Loucy (cell line): ENCODE measurements at regions not wholly inside any gene's neighbourhood (a gene's known extent, or its start where the extent isn't known, plus 50 kb on each side); places are given as distances from the start of the nearest gene placed in this dataset.

Experiments
- H2AFZ ChIP-seq: fragments of 200-600 bp; sonication (generic); 2 replicates; pipeline ENCODE4 v1.6.0; 2016; ENCODE audit warnings: antibody characterized with exemption, mild to moderate bottlenecking, low read length, moderate library complexity
- H3F3A ChIP-seq: fragments of 200-600 bp; 2 replicates; pipeline ENCODE4 v1.6.0; 2016; ENCODE audit warnings: antibody characterized with exemption, low read depth, mild to moderate bottlenecking
- H3K27me3 ChIP-seq: fragments of 200-600 bp; sonication (generic); 2 replicates; pipeline ENCODE4 v1.6.1; 2014; ENCODE audit warnings: low read length, mild to moderate bottlenecking; ENCODE audit not compliant: insufficient read depth, poor library complexity, severe bottlenecking
- H3K36me3 ChIP-seq: fragments of 200-600 bp; sonication (generic); 2 replicates; pipeline ENCODE4 v1.6.1; 2016; ENCODE audit warnings: low read length; ENCODE audit not compliant: insufficient read depth
- H3K4me1 ChIP-seq: fragments of 200-600 bp; sonication (generic); 2 replicates; pipeline ENCODE4 v1.5.1; 2014; ENCODE audit warnings: low read length, mild to moderate bottlenecking; ENCODE audit not compliant: insufficient read depth, poor library complexity, severe bottlenecking
- H3K4me2 ChIP-seq: fragments of 200-600 bp; sonication (generic); 2 replicates; pipeline ENCODE4 v1.6.0; 2014; ENCODE audit warnings: antibody characterized with exemption, low read length, low read depth, mild to moderate bottlenecking; ENCODE audit not compliant: poor library complexity, severe bottlenecking
- H3K4me3 ChIP-seq: fragments of 200-600 bp; sonication (generic); 2 replicates; pipeline ENCODE4 v1.5.1; 2014; ENCODE audit warnings: low read length, mild to moderate bottlenecking, mixed read lengths; ENCODE audit not compliant: poor library complexity, severe bottlenecking
- H3K79me2 ChIP-seq: fragments of 200-600 bp; sonication (generic); 2 replicates; pipeline ENCODE4 v1.6.1; 2014; ENCODE audit warnings: low read length; ENCODE audit not compliant: insufficient read depth
- H3K9ac ChIP-seq: fragments of 200-600 bp; sonication (generic); 2 replicates; pipeline ENCODE4 v1.6.0; 2014; ENCODE audit warnings: mild to moderate bottlenecking, low read depth, low read length, moderate library complexity; ENCODE audit not compliant: poor library complexity, severe bottlenecking
- H3K9me2 ChIP-seq: fragments of 200-600 bp; sonication (generic); replicated peaks from 2 replicates; pipeline ENCODE4 v1.6.1; 2016; ENCODE audit warnings: low read depth, low read length, mixed read lengths
- H3K9me3 ChIP-seq: fragments of 200-600 bp; sonication (generic); 2 replicates; pipeline ENCODE4 v1.6.1; 2014; ENCODE audit warnings: mild to moderate bottlenecking, antibody characterized with exemption, low read length, low read depth; ENCODE audit not compliant: insufficient read depth
- H4K20me1 ChIP-seq: fragments of 200-600 bp; sonication (generic); 2 replicates; pipeline ENCODE4 v1.6.0; 2014; ENCODE audit warnings: antibody characterized with exemption, low read length, mild to moderate bottlenecking; ENCODE audit not compliant: insufficient read depth, poor library complexity, severe bottlenecking
- CTCF ChIP-seq: fragments of 200-600 bp; sonication (generic); conservative IDR thresholded peaks from 2 replicates; pipeline ENCODE4 v1.5.1; 2014; ENCODE audit warnings: mild to moderate bottlenecking, antibody characterized with exemption, low read length
- EZH2phosphoT487 ChIP-seq: fragments of 200-600 bp; IDR thresholded peaks from 2 replicates; pipeline ENCODE4 v1.6.1; 2018; ENCODE audit warnings: antibody characterized with exemption, mild to moderate bottlenecking, moderate library complexity, borderline replicate concordance

GRCh38 chr12:113713156-113713555 lies 241.5 kb upstream of the LHX5 start:
- H3K36me3 ChIP-seq: no peaks in the 10 kb centered on the region
- no peak overlapping the region for H3K9ac ChIP-seq
- no peaks in the 10 kb centered on the region for H3K9me3 ChIP-seq
- no peaks in the 10 kb centered on the region for H3K27me3 ChIP-seq
- no peaks in the 10 kb centered on the region for H3K4me1 ChIP-seq
- H3K79me2 ChIP-seq: no peaks in the 10 kb centered on the region
- no peak overlapping the region for H3K4me2 ChIP-seq
- H3K4me3 ChIP-seq: no peak overlapping the region
- TF ChIP-seq CTCF (no peak), EZH2phosphoT487 (no peak)
- no peaks in the 10 kb centered on the region for H3F3A ChIP-seq
- H3K9me2 ChIP-seq: no peaks in the 10 kb centered on the region
- no peaks in the 10 kb centered on the region for H4K20me1 ChIP-seq
- no peak overlapping the region for H2AFZ ChIP-seq

- H3K27me3 ChIP-seq: no peaks in the 10 kb centered on the region
- H3K9me2 ChIP-seq: no peaks in the 10 kb centered on the region
- no peak overlapping the region for H3K4me3 ChIP-seq
- H3K79me2 ChIP-seq: no peaks in the 10 kb centered on the region
- no peak for TF ChIP-seq CTCF
- TF ChIP-seq EZH2phosphoT487: no peak
- no peaks in the 10 kb centered on the region for H3K36me3 ChIP-seq
- no peaks in the 10 kb centered on the region for H3F3A ChIP-seq
- no peak overlapping the region for H3K4me2 ChIP-seq
- H3K9me3 ChIP-seq: no peaks in the 10 kb centered on the region
- H3K4me1 ChIP-seq: no peaks in the 10 kb centered on the region
- no peaks in the 10 kb centered on the region for H4K20me1 ChIP-seq
- H2AFZ ChIP-seq: no peak overlapping the region
- H3K9ac ChIP-seq: no peak overlapping the region
Measured at GRCh38 chr12:113712481-113712880, 240.8 kb upstream of the LHX5 start.

GRCh38 chr12:113710216-113710615 lies 238.5 kb upstream of the LHX5 start:
- Histone ChIP-seq H3K9ac (no peak overlapping the region), H3K9me3 (no peaks in the 10 kb centered on the region), H3F3A (no peaks in the 10 kb centered on the region), H3K4me2 (no peak overlapping the region), H3K9me2 (no peaks in the 10 kb centered on the region), H3K36me3 (no peaks in the 10 kb centered on the region), H2AFZ (no peak overlapping the region), H4K20me1 (no peaks in the 10 kb centered on the region), H3K79me2 (no peaks in the 10 kb centered on the region), H3K4me3 (no peak overlapping the region), H3K4me1 (no peaks in the 10 kb centered on the region), H3K27me3 (no peaks in the 10 kb centered on the region)
- TF ChIP-seq CTCF: no peak
- no peak for TF ChIP-seq EZH2phosphoT487
